GM19025 (cell line): ENCODE measurements at regions not wholly inside any gene's neighbourhood (a gene's known extent, or its start where the extent isn't known, plus 50 kb on each side); places are given as distances from the start of the nearest gene placed in this dataset.
"Not testable (repeated sequence)": the region's sequence is repeated elsewhere in the genome, so short reads cannot be mapped to it uniquely, and the experiment has no call there.

Source experiments
- ATAC-seq: cut with Tn5 transposase; IDR thresholded peaks from one replicate; pipeline ENCODE4 v1.9.1; 2021; ENCODE audit warnings: mild to moderate bottlenecking, low read depth, moderate library complexity; ENCODE audit not compliant: unreplicated experiment

GRCh38 chr3:83251490-83251889, 1490.0 kb upstream of the GBE1 start:
- ATAC-seq = no peak

- no peak for ATAC-seq
Measured at GRCh38 chr3:83250613-83251012, 1489.2 kb upstream of the GBE1 start.

GRCh38 chr3:83248454-83248853, 1487.0 kb upstream of the GBE1 start:
- no peak for ATAC-seq

GRCh38 chr3:83235180-83235814, 1473.9 kb upstream of the GBE1 start:
- ATAC-seq = no peak

- ATAC-seq = no peak
Measured at GRCh38 chr3:83233715-83234114, 1472.3 kb upstream of the GBE1 start.

DNA sequence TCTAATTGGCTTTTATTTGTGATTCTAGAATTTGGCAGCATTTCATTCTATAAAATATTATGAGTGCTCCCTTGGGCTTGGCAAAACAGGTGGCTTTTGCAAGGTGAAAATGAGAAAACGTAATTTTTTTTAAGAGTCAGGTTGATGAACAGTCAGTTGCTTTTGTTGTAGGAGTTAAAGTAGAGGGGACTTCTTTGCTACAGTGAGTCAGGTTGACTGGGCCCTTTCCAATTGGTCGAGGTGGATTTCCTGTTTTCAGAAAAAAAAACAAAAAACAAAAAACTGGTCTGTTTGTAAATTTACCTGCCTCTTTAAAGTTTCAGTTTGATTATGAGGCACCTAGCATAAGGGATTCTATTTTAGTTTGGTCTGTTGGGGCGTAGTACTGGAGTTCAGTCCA, 1469.4 kb upstream of the GBE1 start:
- no peak for ATAC-seq

- no peak for ATAC-seq
Measured at GRCh38 chr3:83230376-83230775, 1468.9 kb upstream of the GBE1 start.

DNA sequence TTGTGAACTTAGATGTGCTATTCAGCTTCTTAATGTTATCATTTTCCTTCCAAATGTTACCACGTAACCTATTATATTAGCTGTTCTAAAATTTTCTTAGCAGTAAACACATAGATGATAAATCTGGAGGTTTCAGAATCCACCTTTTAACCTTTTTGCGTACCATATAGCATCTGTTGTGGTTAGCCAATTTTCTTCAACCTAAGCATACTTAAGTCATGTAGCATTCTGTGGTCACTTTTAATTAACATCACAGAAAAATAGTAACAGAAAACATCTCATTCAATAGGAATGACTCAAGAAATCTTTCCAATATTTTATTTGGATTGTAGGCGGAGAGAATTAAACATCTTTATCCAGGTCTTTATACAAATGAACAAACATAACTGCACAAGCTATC, 1465.3 kb upstream of the GBE1 start:
- no peak for ATAC-seq

DNA sequence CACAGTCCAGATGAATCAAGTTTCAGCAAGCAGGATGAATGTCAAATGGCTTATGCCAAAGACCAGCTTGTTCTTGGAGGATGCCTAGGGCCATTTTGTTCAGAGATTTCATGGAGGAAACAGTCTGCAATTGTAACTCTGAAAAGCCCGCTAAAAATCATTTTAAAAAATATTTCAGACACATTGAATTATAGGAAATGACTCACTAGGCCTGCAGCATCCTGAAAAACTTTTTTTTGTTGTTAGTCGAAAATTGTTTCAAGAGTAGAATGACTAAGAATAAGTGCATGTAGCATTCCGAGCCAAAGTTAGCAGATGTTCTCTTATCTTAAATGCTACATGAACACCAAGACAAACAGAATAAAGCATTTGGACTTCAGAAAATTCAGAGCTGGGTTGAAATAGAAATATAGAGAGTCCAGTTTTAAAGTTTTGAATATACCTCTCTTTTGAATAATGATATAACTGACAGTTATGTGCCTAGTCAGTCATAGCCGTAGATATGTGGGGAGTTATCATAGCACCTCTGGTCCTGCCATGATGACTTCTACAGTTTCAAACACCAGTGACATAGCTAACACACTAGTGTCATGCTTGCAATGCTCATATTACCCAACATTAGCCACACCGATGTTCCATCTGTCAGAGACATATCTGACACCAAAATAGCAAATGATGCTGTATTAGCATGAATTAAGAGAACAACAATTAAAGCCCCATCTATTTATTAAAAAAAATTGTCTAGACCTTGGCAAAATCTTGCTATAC, 1462.8 kb upstream of the GBE1 start:
- ATAC-seq = no peak

DNA sequence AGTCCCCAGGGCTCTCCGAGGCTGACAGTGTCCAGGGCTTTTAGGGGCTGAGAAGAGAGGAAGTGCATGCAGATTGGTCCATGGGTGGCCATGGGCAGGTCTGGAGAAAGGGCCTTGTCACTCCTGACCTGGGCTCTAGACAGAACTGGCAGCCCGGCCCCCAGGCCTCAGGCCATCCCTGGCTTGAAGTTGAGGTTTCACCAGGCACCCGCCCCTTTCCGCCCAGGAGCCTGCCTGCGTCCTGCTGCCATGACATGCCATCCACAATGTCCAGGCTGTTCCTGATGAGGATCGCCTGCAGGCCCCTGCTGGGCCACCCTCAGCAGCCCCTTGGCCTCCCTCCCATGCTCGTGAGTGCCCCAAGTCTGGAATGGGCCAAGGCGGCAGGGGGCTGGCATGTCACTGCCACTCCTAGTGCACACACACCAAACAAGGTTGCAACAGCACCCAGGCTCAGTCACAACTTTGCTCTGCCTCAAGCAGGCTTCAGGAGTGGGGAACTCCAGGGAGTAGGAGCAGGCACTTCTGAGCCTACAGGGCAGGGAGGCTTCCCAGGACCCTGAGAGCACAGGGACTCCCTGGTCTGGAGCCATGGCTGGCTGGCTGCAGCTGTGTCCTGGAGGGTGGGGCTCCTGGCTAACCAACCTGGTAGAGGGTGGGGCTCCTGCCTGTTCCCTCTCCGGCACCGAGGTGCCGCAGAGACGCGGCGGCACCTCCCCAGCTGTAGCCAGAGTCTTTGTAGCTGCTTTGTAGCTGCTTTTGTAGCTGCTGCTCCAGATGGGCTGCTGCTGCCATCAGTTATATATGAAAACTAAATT, 1457.1 kb upstream of the GBE1 start:
- ATAC-seq = no peak

GRCh38 chr3:83217595-83218118, 1456.2 kb upstream of the GBE1 start:
- ATAC-seq = not testable (repeated sequence)

GRCh38 chr3:83216919-83217594, 1455.6 kb upstream of the GBE1 start:
- no peak for ATAC-seq

GRCh38 chr3:83195243-83195642, 1433.8 kb upstream of the GBE1 start:
- ATAC-seq = no peak

DNA sequence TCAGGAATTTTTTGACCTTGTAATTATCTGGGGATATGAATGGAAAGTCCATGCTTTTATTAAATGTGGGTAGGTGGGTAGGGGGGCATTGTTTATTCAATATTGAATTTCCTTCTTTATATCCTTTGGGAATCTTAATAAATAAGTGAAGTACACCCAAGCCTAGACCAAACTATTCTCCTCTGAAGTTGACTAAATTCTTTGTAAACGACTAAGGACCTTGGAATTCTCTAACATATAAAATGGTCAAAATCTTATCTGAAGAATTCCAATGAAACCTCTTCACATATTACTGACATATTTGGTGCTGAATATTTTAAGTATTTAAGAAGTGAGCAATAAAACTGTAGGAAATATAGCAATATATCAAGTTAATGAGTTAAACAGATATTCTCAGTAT, 1432.1 kb upstream of the GBE1 start:
- no peak for ATAC-seq

DNA sequence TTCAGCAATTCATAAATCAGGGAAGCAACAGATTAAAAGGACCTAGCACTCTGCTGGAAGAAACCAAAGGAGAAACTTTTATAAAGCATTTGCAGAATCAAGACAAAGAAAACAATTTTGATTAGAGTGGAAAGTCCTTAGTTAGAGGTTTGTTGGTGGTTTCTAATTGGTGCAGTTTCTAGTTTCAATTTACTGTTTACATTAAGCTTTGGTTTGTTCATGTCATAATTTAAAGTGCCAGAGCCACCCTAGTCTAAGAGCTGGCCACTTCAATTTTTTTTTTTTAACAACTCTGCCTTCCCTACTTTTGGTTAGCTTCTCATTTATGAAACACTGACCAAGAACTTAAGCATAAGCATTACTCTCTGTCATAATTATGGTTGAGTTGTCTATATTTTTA, 1428.2 kb upstream of the GBE1 start:
- ATAC-seq = no peak

DNA sequence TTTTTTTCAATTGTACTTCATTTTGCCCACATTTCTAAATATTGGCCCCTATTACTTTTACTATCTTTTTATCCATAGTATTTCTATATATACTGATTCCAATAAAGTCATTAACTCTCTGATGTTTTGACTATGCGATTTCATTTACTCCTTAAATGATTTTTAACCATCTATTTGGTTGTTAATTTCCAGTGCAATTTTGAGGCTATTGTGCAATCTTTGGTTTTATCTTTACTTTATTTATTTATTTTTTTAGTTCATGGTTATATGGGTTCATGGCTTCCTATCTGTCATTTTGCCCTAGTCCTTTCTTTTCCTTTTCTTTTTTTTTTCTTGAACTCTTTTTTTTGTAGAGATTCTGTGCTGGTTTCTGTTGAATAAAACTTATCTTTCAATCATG, 1408.0 kb upstream of the GBE1 start:
- ATAC-seq = no peak

- ATAC-seq = no peak
Measured at GRCh38 chr3:83150896-83151295, 1389.5 kb upstream of the GBE1 start.

DNA sequence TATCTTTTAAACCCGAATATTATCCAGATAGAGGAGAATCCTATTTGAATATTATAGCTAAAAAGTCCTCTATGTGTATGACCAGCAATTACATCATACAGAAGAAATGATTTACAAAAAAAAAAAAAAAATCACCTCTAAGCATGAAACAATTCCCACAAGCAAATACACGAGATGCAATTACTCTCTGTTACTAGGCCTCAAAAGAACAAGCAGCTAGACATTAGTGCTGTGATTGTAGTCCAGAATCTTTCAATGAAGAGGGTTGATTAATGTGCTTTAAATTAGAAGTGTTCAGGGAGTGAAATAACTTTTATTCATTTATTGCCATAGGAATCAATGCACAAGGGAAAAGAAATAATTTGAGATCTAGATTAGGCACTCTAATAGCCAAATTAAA, 1379.5 kb upstream of the GBE1 start:
- no peak for ATAC-seq

DNA sequence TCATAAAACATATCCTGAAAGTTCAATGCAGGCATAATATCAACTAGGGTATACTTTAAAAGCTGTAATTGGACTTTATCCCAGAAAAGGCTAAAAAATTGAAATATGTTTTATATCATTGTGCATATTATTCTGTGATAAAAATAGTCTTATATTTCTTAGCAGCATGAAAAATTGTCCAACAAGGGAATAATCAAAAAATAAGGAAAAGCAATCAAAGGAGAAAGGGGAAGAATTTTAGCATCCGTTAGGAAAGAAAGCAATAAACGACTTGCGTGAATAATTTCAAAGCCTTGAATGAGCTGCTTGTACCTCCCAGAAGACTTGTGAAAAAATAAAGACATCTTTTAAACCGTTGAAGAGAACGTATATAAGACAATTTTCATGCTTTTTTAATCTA, 1369.8 kb upstream of the GBE1 start:
- ATAC-seq = no peak

- ATAC-seq = no peak
Measured at GRCh38 chr3:83122774-83123350, 1361.4 kb upstream of the GBE1 start.
